Mammary epithelial cell (primary cell): ENCODE measurements at regions not wholly inside any gene's neighbourhood (a gene's known extent, or its start where the extent isn't known, plus 50 kb on each side); places are given as distances from the start of the nearest gene placed in this dataset.

Experiments
- EZH2 ChIP-seq: IDR thresholded peaks from 2 replicates; pipeline ENCODE4 v1.6.1; 2012; ENCODE audit warnings: low read length, inconsistent platforms, borderline replicate concordance
- TF ChIP-seq, protein P1 (sequence below), 2 donors: IDR thresholded peaks in 1 of 2; conservative IDR thresholded peaks in 1 of 2; 2 replicates each; pipeline ENCODE4 v1.5.1; 2011 to 2012; ENCODE audit warnings: inconsistent platforms in 2 of 2, low read length in 2 of 2, mild to moderate bottlenecking in 2 of 2, control low read depth in 1 of 2, low read depth in 1 of 2; ENCODE audit not compliant: insufficient read depth in 1 of 2; ENCODE audit errors: extremely low read depth in 1 of 2

DNA sequence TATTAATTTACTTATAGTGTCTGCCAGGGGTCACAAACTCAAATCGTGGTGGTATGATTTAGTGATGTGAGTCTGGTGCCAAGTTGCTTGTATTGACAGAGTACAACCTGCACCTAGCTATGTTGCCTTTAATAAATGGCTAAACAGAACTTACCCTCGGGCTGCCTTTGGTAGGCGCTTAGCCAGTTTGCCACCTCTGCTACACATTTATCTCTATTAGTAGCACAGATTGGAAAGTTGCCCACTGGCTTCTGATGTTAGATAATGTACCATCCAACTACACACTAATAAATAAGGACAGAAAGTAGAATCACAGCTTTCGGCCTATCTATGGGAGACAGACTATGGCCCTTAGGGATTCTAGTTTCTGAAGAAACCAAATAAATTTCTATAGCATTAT lies 368.4 kb downstream of the MAN2A1 start:
- TF ChIP-seq, protein P1, sequence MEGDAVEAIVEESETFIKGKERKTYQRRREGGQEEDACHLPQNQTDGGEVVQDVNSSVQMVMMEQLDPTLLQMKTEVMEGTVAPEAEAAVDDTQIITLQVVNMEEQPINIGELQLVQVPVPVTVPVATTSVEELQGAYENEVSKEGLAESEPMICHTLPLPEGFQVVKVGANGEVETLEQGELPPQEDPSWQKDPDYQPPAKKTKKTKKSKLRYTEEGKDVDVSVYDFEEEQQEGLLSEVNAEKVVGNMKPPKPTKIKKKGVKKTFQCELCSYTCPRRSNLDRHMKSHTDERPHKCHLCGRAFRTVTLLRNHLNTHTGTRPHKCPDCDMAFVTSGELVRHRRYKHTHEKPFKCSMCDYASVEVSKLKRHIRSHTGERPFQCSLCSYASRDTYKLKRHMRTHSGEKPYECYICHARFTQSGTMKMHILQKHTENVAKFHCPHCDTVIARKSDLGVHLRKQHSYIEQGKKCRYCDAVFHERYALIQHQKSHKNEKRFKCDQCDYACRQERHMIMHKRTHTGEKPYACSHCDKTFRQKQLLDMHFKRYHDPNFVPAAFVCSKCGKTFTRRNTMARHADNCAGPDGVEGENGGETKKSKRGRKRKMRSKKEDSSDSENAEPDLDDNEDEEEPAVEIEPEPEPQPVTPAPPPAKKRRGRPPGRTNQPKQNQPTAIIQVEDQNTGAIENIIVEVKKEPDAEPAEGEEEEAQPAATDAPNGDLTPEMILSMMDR (conservative IDR thresholded peaks at IDR 0.05 in 1 of 2, IDR thresholded peaks at IDR 0.05 in 1 of 2; ENCODE audit: extremely low read depth in 1 of 2, insufficient read depth in 1 of 2, low read depth in 1 of 2, low read length in 2 of 2), result no peak
- no peak for TF ChIP-seq EZH2
